ENCODE measurements at regions not wholly inside any gene's neighbourhood (a gene's known extent, or its start where the extent isn't known, plus 50 kb on each side); places are given as distances from the start of the nearest gene placed in this dataset.

DNA sequence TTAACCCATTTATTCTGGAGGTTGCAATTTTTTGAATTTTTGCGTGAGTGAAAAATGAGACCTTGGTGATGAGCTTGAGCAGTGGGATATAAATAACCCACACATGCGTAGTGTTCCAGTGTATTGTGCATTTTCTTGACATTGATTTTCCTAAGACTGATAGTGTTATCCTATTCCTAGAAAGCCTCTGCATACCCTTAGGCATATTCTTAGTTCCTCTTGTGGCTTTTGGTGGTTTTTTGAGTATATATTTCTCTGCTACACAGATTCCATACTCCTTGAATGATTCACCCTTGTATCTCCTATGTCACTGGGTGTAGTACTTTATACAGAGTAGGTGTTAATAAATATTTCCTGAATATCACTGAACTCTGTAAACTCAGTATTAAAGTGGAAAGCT, 363.4 kb upstream of the PDE3A start:
- TF ChIP-seq, protein P1, sequence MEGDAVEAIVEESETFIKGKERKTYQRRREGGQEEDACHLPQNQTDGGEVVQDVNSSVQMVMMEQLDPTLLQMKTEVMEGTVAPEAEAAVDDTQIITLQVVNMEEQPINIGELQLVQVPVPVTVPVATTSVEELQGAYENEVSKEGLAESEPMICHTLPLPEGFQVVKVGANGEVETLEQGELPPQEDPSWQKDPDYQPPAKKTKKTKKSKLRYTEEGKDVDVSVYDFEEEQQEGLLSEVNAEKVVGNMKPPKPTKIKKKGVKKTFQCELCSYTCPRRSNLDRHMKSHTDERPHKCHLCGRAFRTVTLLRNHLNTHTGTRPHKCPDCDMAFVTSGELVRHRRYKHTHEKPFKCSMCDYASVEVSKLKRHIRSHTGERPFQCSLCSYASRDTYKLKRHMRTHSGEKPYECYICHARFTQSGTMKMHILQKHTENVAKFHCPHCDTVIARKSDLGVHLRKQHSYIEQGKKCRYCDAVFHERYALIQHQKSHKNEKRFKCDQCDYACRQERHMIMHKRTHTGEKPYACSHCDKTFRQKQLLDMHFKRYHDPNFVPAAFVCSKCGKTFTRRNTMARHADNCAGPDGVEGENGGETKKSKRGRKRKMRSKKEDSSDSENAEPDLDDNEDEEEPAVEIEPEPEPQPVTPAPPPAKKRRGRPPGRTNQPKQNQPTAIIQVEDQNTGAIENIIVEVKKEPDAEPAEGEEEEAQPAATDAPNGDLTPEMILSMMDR (conservative IDR thresholded peaks at IDR 0.05 in 1 of 2, IDR thresholded peaks at IDR 0.05 in 1 of 2; ENCODE audit: extremely low read depth in 1 of 2, insufficient read depth in 1 of 2, low read depth in 1 of 2, low read length in 2 of 2) = no peak
- no peak for TF ChIP-seq EZH2 (IDR thresholded peaks at IDR 0.05; ENCODE audit: borderline replicate concordance, low read length)

All from mammary epithelial cell (primary cell).